CD14-positive monocyte (primary cell): ENCODE measurements at regions not wholly inside any gene's neighbourhood (a gene's known extent, or its start where the extent isn't known, plus 50 kb on each side); places are given as distances from the start of the nearest gene placed in this dataset.

Experiments used
- DNase-seq, 3 donors: peaks; one replicate each; pipeline ENCODE4 v3.0.0-alpha.2; 2011 to 2022
- H2AFZ ChIP-seq: 2 replicates; pipeline ENCODE4 v1.6.0; 2012; ENCODE audit warnings: mild to moderate bottlenecking, low read depth, low read length, inconsistent platforms; ENCODE audit not compliant: insufficient read depth, poor library complexity, severe bottlenecking
- H3K27ac ChIP-seq, 2 donors: 1 replicate in 1 of 2; 2 replicates in 1 of 2; pipeline ENCODE4 v1.5.1; 2012 to 2013; ENCODE audit warnings: low read length in 2 of 2, control low read depth in 1 of 2, inconsistent platforms in 1 of 2, low read depth in 1 of 2, mild to moderate bottlenecking in 1 of 2
- H3K27me3 ChIP-seq, 2 donors: one replicate each; pipeline versions ENCODE4 v1.6.0 to v1.6.1; 2011 to 2013; ENCODE audit warnings: low read length in 2 of 2; ENCODE audit not compliant: control insufficient read depth in 2 of 2, insufficient read depth in 2 of 2
- H3K36me3 ChIP-seq, 2 donors: replicated peaks in 1 of 2; 1 replicate in 1 of 2; 2 replicates in 1 of 2; pipeline versions ENCODE4 v1.5.1 to v1.6.1; 2012 to 2013; ENCODE audit warnings: low read length in 2 of 2, control low read depth in 1 of 2, inconsistent platforms in 1 of 2, mild to moderate bottlenecking in 1 of 2; ENCODE audit not compliant: insufficient read depth in 2 of 2, control insufficient read depth in 1 of 2
- H3K4me1 ChIP-seq, 2 donors: 1 replicate in 1 of 2; 2 replicates in 1 of 2; pipeline versions ENCODE4 v1.5.1 to v1.6.1; 2012 to 2013; ENCODE audit warnings: low read length in 2 of 2, control low read depth in 1 of 2, inconsistent platforms in 1 of 2, mild to moderate bottlenecking in 1 of 2, moderate library complexity in 1 of 2; ENCODE audit not compliant: insufficient read depth in 2 of 2, control insufficient read depth in 1 of 2
- H3K4me2 ChIP-seq: replicated peaks from 2 replicates; pipeline ENCODE3; 2012; ENCODE audit warnings: low read length, moderate library complexity, mild to moderate bottlenecking; ENCODE audit not compliant: poor library complexity, severe bottlenecking; ENCODE audit errors: extremely low read depth
- H3K4me3 ChIP-seq, 3 experiments: fragments of 200-600 bp in 1 of 3; sonication (generic) in 1 of 3; replicated peaks in 1 of 3; 1 replicate in 2 of 3; 2 replicates in 1 of 3; pipeline ENCODE4 v1.5.1; 2011 to 2013; ENCODE audit warnings: low read length in 3 of 3, mild to moderate bottlenecking in 3 of 3, control low read depth in 2 of 3, low read depth in 2 of 3, inconsistent platforms in 1 of 3, moderate library complexity in 1 of 3
- H3K79me2 ChIP-seq: 2 replicates; pipeline ENCODE4 v1.6.0; 2012; ENCODE audit warnings: mild to moderate bottlenecking, control low read depth, inconsistent platforms, low read length, moderate library complexity; ENCODE audit not compliant: insufficient read depth
- H3K9ac ChIP-seq: 2 replicates; pipeline ENCODE4 v1.6.0; 2017; ENCODE audit warnings: low read length, mild to moderate bottlenecking; ENCODE audit not compliant: insufficient read depth, poor library complexity, severe bottlenecking
- H3K9me3 ChIP-seq, 2 donors: replicated peaks in 1 of 2; 1 replicate in 1 of 2; 2 replicates in 1 of 2; pipeline versions ENCODE4 v1.5.1 to v1.6.1; 2012 to 2013; ENCODE audit warnings: low read length in 2 of 2, control low read depth in 1 of 2; ENCODE audit not compliant: control insufficient read depth in 1 of 2, insufficient read depth in 1 of 2
- H4K20me1 ChIP-seq: 2 replicates; pipeline ENCODE4 v1.6.0; 2012; ENCODE audit warnings: mild to moderate bottlenecking, low read length, control low read depth, moderate library complexity; ENCODE audit not compliant: insufficient read depth
- H3K27ac Mint-ChIP-seq, 7 donors: one replicate each; pipeline ENCODE4 v1.8.0; 2020; ENCODE audit warnings: mild to moderate bottlenecking in 7 of 7, mixed read lengths in 7 of 7, moderate library complexity in 6 of 7, inconsistent platforms in 2 of 7
- H3K27me3 Mint-ChIP-seq, 3 donors: one replicate each; pipeline ENCODE4 v1.8.0; 2021 to 2022; ENCODE audit warnings: low read depth in 3 of 3, mild to moderate bottlenecking in 3 of 3, mixed read lengths in 3 of 3, moderate library complexity in 3 of 3, inconsistent platforms in 1 of 3
- H3K36me3 Mint-ChIP-seq, 2 donors: one replicate each; pipeline ENCODE4 v1.8.0; 2020; ENCODE audit warnings: mixed read lengths in 2 of 2, inconsistent platforms in 1 of 2, mild to moderate bottlenecking in 1 of 2
- H3K4me1 Mint-ChIP-seq: one replicate; pipeline ENCODE4 v1.8.0; 2020; ENCODE audit warnings: mild to moderate bottlenecking, mixed read lengths
- H3K4me3 Mint-ChIP-seq, 2 donors: one replicate each; pipeline ENCODE4 v1.8.0; 2020; ENCODE audit warnings: mild to moderate bottlenecking in 2 of 2, mixed read lengths in 2 of 2, moderate library complexity in 1 of 2
- H3K9me3 Mint-ChIP-seq, 7 donors: one replicate each; pipeline ENCODE4 v1.8.0; 2020 to 2022; ENCODE audit warnings: mixed read lengths in 7 of 7, mild to moderate bottlenecking in 6 of 7, moderate library complexity in 6 of 7, inconsistent platforms in 2 of 7
- CTCF ChIP-seq: fragments of 200-600 bp; IDR thresholded peaks from one replicate; pipeline ENCODE4 v1.8.0; 2022; ENCODE audit warnings: antibody characterized with exemption, mild to moderate bottlenecking
- WGBS: methylation state at CpG from one replicate; pipeline ENCODE4 v1.1.5; 2013; ENCODE audit warnings: missing lambda C conversion rate; ENCODE audit not compliant: insufficient coverage; 5-methylcytosine and 5-hydroxymethylcytosine counted together
- intact Hi-C, 2 donors: fragments of 100-400 bp; cut with micrococcal nuclease; formaldehyde crosslinking; loops; one replicate each; pipeline versions ENCODE4 v1.15.0 to v1.15.1; 2023

- 20% methylated on average over 1 of the region's 2 CpGs for WGBS
- H2AFZ ChIP-seq: no peak overlapping the region
- Mint-ChIP-seq H3K27me3 (no peaks in the 10 kb centered on the region), H3K36me3 (no peaks in the 10 kb centered on the region), H3K4me3 (no peak overlapping the region), H3K27ac (no peak overlapping the region), H3K9me3 (peaks cover 0 to 4% (median 0%) of the 10 kb centered on the region in 7 donors), H3K4me1 (no peaks in the 10 kb centered on the region)
- H3K79me2 ChIP-seq: no peaks in the 10 kb centered on the region
- no peak overlapping the region for H3K27ac ChIP-seq
- H3K36me3 ChIP-seq: no peaks in the 10 kb centered on the region
- no peak overlapping the region for H3K9ac ChIP-seq
- TF ChIP-seq CTCF: no peak
- intact Hi-C loops: no loop called here
- no peaks in the 10 kb centered on the region for H4K20me1 ChIP-seq
- DNase-seq: no peak
- no peaks in the 10 kb centered on the region for H3K4me1 ChIP-seq
- no peak overlapping the region for H3K4me2 ChIP-seq
- H3K4me3 ChIP-seq: no peak overlapping the region
- H3K9me3 ChIP-seq: peaks cover 0 to 6% of the 10 kb centered on the region in 2 donors
- H3K27me3 ChIP-seq: no peaks in the 10 kb centered on the region
Observed at GRCh38 chr11:80424012-80424695, 983.3 kb upstream of the TENM4 start.

GRCh38 chr11:80420374-80420773 lies 979.5 kb upstream of the TENM4 start:
- no CpG with 5 or more reads among the region's 1 CpG for WGBS
- Histone ChIP-seq H3K36me3 (no peaks in the 10 kb centered on the region), H3K9ac (no peak overlapping the region), H3K27me3 (no peaks in the 10 kb centered on the region), H3K4me3 (no peak overlapping the region), H3K9me3 (no peaks in the 10 kb centered on the region), H4K20me1 (no peaks in the 10 kb centered on the region), H2AFZ (no peak overlapping the region), H3K27ac (no peak overlapping the region), H3K4me1 (no peaks in the 10 kb centered on the region), H3K4me2 (no peak overlapping the region), H3K79me2 (no peaks in the 10 kb centered on the region)
- H3K36me3 Mint-ChIP-seq: no peaks in the 10 kb centered on the region
- H3K9me3 Mint-ChIP-seq: peaks cover 0 to 4% (median 0%) of the 10 kb centered on the region in 7 donors
- intact Hi-C loops: no loop called here
- no peaks in the 10 kb centered on the region for H3K4me1 Mint-ChIP-seq
- no peak overlapping the region for H3K4me3 Mint-ChIP-seq
- TF ChIP-seq CTCF: no peak
- no peaks in the 10 kb centered on the region for H3K27me3 Mint-ChIP-seq
- DNase-seq: no peak
- no peak overlapping the region for H3K27ac Mint-ChIP-seq
